ENCODE measurements at regions not wholly inside any gene's neighbourhood (a gene's known extent, or its start where the extent isn't known, plus 50 kb on each side); places are given as distances from the start of the nearest gene placed in this dataset.

GRCh38 chr2:116810071-116810470 lies 1004.4 kb upstream of the DDX18 start:
- TF ChIP-seq, protein P1, sequence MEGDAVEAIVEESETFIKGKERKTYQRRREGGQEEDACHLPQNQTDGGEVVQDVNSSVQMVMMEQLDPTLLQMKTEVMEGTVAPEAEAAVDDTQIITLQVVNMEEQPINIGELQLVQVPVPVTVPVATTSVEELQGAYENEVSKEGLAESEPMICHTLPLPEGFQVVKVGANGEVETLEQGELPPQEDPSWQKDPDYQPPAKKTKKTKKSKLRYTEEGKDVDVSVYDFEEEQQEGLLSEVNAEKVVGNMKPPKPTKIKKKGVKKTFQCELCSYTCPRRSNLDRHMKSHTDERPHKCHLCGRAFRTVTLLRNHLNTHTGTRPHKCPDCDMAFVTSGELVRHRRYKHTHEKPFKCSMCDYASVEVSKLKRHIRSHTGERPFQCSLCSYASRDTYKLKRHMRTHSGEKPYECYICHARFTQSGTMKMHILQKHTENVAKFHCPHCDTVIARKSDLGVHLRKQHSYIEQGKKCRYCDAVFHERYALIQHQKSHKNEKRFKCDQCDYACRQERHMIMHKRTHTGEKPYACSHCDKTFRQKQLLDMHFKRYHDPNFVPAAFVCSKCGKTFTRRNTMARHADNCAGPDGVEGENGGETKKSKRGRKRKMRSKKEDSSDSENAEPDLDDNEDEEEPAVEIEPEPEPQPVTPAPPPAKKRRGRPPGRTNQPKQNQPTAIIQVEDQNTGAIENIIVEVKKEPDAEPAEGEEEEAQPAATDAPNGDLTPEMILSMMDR (conservative IDR thresholded peaks at IDR 0.05; ENCODE audit: low read depth in 2 of 2), result no peak
- no peak for TF ChIP-seq POLR2AphosphoS5 (IDR thresholded peaks at IDR 0.05; ENCODE audit: low read depth)
- TF ChIP-seq EZH2 (IDR thresholded peaks at IDR 0.05; ENCODE audit: low read depth, unreplicated experiment), result no peak
- TF ChIP-seq EZH2phosphoT487 (IDR thresholded peaks at IDR 0.05; ENCODE audit: unreplicated experiment), result no peak
- TF ChIP-seq REST (IDR thresholded peaks at IDR 0.05; ENCODE audit: unreplicated experiment), result no peak
- TF ChIP-seq JUNB (IDR thresholded peaks at IDR 0.05; ENCODE audit: unreplicated experiment), result no peak
- no peak for TF ChIP-seq CREB1 (CRISPR knock-in tag; IDR thresholded peaks at IDR 0.05; ENCODE audit: low read depth)
- TF ChIP-seq ZNF462 (CRISPR knock-in tag; IDR thresholded peaks at IDR 0.05), result no peak
- TF ChIP-seq, protein P2, sequence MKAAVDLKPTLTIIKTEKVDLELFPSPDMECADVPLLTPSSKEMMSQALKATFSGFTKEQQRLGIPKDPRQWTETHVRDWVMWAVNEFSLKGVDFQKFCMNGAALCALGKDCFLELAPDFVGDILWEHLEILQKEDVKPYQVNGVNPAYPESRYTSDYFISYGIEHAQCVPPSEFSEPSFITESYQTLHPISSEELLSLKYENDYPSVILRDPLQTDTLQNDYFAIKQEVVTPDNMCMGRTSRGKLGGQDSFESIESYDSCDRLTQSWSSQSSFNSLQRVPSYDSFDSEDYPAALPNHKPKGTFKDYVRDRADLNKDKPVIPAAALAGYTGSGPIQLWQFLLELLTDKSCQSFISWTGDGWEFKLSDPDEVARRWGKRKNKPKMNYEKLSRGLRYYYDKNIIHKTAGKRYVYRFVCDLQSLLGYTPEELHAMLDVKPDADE (IDR thresholded peaks at IDR 0.05), result no peak
- no peak for TF ChIP-seq ZNF331 (CRISPR knock-in tag; IDR thresholded peaks at IDR 0.05; ENCODE audit: low read depth)
